ENCODE measurements at regions not wholly inside any gene's neighbourhood (a gene's known extent, or its start where the extent isn't known, plus 50 kb on each side); places are given as distances from the start of the nearest gene placed in this dataset.

GRCh38 chr11:97087419-97087818, 697.6 kb downstream of the JRKL start:
- no peak for TF ChIP-seq CTCF (conservative IDR thresholded peaks at IDR 0.05; ENCODE audit: low read depth, low read length)
- TF ChIP-seq EZH2 (IDR thresholded peaks at IDR 0.05; ENCODE audit: borderline replicate concordance, low read depth, low read length, poor library complexity, severe bottlenecking) = no peak

Data from A673 (cell line).